Rectal smooth muscle tissue (tissue), 1 donor: ENCODE measurements at regions not wholly inside any gene's neighbourhood (a gene's known extent, or its start where the extent isn't known, plus 50 kb on each side); places are given as distances from the start of the nearest gene placed in this dataset.
A peak's percentile ranks its signal among the peaks of the same experiment; 100 is the strongest.

Experiments used
- H3K27ac ChIP-seq: one replicate; pipeline ENCODE4 v1.7.0; 2013; ENCODE audit warnings: low read depth, low read length, inconsistent platforms
- H3K27me3 ChIP-seq: one replicate; pipeline ENCODE4 v1.7.0; 2013; ENCODE audit warnings: low read length; ENCODE audit not compliant: control insufficient read depth, insufficient read depth
- H3K36me3 ChIP-seq: one replicate; pipeline ENCODE4 v1.7.0; 2013; ENCODE audit warnings: low read length; ENCODE audit not compliant: control insufficient read depth, insufficient read depth
- H3K4me1 ChIP-seq: one replicate; pipeline ENCODE4 v1.7.0; 2013; ENCODE audit warnings: low read length; ENCODE audit not compliant: control insufficient read depth, insufficient read depth
- H3K4me3 ChIP-seq: one replicate; pipeline ENCODE4 v1.7.0; 2013; ENCODE audit warnings: low read length
- H3K9ac ChIP-seq: one replicate; pipeline ENCODE4 v1.7.0; 2013; ENCODE audit warnings: low read length

DNA sequence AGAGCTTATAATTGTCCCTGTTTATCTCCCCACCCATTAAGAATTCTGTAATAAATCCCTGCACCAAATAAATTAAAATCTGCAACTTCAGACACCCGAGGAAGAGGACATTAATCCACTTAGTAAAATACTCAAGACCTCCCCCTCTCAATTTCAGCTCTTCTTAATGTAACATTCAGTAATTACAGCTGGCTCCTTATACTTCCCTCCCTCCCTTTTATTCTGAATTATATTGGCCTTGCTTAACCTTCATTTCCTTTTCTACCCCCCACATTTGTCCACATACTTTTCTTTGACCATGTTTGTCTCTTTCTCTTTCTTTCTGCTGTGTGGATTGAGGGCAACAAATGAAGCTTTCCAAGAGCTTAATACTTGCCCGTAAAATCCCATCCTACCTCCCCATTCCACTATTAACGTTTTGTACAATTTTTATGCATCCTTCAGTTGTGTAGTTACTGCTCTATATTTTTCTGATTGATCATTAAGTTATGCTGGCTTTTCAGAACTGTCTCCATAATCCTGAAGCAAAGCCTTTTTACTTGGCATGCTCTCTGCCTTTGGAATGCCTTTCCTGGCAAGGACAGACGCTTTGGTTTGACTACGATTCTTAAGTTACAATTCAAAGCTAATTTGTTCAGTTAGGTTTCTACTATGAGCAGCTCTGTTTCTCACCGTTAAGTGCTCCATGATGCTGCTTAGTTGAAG, 580.1 kb downstream of the ZEB2 start:
- Histone ChIP-seq H3K4me1 (no peaks in the 10 kb centered on the region), H3K36me3 (no peaks in the 10 kb centered on the region), H3K27ac (no peak overlapping the region), H3K27me3 (no peaks in the 10 kb centered on the region), H3K4me3 (no peak overlapping the region), H3K9ac (no peak overlapping the region)

DNA sequence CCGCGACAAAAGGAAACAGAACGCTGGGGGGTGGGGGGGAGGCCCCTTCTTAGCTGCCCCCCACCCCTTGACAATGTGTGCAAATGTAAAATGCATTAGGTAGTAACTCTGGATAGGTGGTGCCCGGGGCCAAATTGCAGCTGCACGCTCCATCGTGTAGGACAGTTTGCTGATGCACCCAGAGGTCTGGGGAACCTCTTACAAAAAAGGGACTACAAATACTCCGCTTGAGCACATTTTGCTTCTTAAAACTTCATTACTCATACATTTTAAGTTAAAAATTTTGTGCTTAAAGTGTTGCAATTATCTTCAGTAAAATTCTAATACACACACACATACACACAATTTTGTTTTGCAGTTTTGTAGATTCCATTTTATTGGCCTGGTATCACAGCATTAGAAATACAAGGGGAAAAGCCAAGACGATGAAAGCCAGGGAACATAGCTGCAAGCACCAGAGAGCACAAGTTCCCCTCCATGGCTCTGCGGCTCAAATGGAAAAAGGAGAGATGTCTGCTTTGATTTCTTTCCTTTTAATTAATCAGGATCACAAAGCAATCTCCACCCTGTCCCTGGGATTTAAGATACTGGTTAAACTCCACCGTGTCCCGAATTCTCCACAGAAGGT, 582.1 kb downstream of the ZEB2 start:
- no peak overlapping the region for H3K9ac ChIP-seq
- H3K27ac ChIP-seq, result no peak overlapping the region

DNA sequence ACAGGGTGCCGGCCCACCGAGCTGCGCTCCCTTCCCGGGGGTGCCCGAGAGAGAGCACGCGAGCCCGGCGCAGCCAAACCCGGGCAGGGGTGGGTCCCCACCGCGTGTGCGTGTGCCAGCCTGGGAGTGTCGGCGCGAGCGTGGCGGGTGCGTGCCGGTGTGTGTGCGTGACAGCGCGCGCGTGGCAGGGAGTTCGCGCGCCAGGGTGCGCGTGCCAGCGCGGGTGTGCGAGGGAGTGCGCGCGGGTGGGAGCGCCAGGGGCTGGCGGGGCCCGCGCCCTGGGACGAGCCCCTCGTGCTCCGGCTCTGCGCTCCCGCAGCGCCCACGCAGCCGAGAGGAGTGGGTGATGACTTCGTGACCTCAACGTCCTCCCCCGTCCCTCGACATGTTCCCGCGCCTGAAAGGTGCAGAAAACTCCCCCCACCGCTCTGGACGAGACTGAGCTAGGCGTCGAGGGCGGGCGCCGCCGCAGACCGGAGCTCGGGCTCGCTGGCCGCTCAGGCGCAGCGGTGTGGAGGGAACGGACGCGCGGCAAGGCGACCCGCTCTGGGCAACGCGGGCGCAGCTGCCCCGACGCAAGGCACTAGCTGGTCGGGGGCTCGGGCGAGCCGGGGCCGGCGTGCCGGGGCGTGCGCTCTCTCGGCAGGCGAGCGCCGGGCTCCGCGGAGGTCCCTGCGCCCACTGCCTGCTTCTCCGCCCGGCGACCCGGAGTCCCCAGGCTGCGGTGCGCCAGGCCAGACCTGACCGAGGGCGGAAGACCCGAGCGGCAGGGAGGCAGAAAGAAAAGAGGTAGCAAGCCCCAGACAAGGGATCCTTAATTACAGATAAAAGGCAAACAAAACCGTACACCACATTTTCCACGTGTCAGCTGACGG, 582.8 kb downstream of the ZEB2 start:
- no peak overlapping the region for H3K9ac ChIP-seq
- H3K4me3 ChIP-seq, result peak overlapping the region; percentile 65
- H3K27me3 ChIP-seq, result no peaks in the 10 kb centered on the region
- no peaks in the 10 kb centered on the region for H3K36me3 ChIP-seq
- H3K4me1 ChIP-seq, result no peaks in the 10 kb centered on the region
- H3K27ac ChIP-seq, result peak overlapping the region; percentile 64

More for the DNA sequence above, 582.1 kb downstream of the ZEB2 start:
- no peaks in the 10 kb centered on the region for H3K36me3 ChIP-seq
- H3K4me1 ChIP-seq, result no peaks in the 10 kb centered on the region
- no peaks in the 10 kb centered on the region for H3K27me3 ChIP-seq
- peak overlapping the region; percentile 65 for H3K4me3 ChIP-seq

DNA sequence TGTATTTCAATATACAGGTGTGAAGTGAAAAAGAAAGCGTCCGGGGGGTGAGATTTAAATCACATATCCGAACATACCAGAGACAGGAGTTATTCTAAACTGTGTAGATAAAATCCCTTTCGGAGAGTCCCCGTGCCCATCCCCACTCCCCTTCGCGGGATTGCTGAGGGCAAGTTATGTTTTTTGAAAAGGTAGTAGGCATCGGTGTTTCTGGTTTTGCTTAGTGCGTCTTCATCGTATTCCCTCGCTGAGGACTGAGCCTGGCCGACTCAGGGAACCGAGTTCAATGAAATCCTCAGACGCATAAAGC, 583.4 kb downstream of the ZEB2 start:
- H3K4me1 ChIP-seq, result no peaks in the 10 kb centered on the region
- H3K36me3 ChIP-seq, result no peaks in the 10 kb centered on the region
- no peak overlapping the region for H3K9ac ChIP-seq
- H3K4me3 ChIP-seq, result peak overlapping the region; percentile 65
- H3K27me3 ChIP-seq, result no peaks in the 10 kb centered on the region
- peak overlapping the region; percentile 64 for H3K27ac ChIP-seq

DNA sequence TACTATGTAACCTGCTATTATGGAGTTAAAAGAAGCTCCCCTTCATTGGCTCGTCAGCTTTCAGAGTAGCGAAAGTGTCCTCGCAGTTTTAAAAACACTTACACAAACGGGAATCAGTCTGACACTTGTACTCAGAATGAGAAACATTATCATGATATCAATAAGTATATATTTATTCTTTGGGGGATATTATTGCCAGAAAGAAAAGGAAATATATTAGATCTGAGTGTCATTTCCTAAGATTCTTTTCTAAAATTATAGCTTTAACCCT, 584.5 kb downstream of the ZEB2 start:
- Histone ChIP-seq H3K4me3 (peak overlapping the region; percentile 4), H3K27ac (no peak overlapping the region)

DNA sequence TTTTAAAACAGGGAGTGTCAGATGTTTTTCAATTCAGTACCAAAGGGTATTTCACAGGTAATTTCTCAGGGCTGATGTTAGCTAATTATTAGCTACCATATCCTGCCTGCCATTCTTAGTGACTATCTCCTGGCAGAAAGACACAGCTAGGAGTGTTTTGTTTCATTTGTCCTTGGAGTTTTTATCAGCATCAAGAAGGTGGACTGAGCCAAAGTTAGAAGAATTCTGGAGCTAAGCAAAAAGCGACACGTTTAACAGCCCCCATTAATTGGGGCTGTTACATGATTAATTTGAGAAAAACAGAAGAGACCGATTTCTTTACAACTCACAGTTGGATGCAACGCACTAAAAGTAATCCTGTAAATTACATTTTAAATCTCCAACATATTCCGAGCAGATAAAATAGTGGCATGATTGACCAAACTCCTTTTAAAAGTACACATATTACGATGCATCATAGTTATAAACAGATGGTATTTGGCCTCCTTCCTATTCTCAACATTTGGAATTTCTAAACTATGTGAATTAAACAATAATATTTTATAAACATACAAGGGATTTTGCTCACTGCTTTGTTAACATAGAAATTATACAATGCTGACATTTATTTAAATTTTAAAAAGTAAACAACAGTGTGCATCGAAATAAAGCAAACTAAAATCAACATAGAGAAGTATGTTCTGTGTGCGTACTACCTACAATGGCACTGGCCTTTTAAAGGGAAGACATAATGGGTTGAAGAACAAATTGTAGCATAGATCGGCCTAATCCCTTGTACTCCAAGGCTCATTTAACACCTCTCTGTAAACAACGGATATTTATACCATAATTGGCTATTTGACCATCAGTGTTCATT, 585.1 kb downstream of the ZEB2 start:
- peak overlapping the region; percentile 4 for H3K4me3 ChIP-seq
- no peak overlapping the region for H3K9ac ChIP-seq
- no peak overlapping the region for H3K27ac ChIP-seq
- H3K36me3 ChIP-seq, result no peaks in the 10 kb centered on the region
- no peaks in the 10 kb centered on the region for H3K4me1 ChIP-seq
- no peaks in the 10 kb centered on the region for H3K27me3 ChIP-seq

More for the DNA sequence above, 584.5 kb downstream of the ZEB2 start:
- Histone ChIP-seq H3K27me3 (no peaks in the 10 kb centered on the region), H3K9ac (no peak overlapping the region), H3K36me3 (no peaks in the 10 kb centered on the region), H3K4me1 (no peaks in the 10 kb centered on the region)

DNA sequence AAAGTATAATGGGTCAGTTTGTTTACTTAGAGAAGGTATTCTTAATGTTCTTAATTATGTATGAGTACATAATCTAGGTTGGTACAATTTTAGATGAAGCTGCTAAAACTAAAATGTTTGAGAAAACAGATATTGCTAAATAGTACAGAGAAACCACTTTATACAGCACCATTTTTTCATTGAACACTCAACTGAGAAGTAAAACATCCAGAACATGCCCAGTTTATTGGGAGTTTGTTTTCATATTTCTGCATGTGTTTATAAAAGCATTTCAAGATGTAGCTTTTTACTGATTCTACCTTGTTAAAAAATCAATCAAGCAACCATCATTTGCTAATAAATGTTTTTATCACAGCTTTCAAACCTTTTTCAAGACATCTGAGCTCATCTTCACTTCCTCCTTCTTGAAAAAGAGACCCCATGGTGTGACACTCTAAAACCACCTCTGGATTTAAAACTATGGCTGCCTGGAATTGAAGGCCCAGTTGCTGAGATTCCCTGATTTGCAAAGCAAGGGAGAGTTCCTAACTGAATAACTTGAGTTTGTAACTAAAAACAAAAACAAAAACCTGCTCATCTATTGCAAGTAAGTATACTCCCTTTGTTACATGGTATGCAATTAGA, 585.9 kb downstream of the ZEB2 start:
- H3K9ac ChIP-seq, result no peak overlapping the region
- no peaks in the 10 kb centered on the region for H3K36me3 ChIP-seq
- no peak overlapping the region for H3K27ac ChIP-seq

DNA sequence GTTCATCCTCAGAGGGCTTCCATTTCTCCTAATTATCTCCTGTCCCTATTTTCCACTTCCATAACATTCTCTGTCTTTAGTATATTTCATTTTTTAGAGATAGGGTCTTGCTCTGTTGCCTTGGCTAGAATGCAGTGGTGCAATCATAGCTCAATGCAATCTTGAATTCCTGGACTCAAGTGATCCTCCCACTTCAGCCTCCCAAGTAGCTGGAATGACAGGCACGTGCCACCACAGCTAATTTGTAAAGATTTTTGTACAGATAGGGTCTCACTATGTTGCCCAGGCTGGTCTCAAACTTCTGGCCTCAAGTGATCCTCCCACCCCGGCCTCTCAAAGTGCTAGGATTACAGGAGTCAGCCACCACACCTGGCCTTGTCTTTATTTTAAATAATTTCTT, 589.0 kb downstream of the ZEB2 start:
- H3K27ac ChIP-seq, result no peak overlapping the region
- no peak overlapping the region for H3K4me3 ChIP-seq
- H3K9ac ChIP-seq, result no peak overlapping the region
- H3K4me1 ChIP-seq, result no peaks in the 10 kb centered on the region
- H3K36me3 ChIP-seq, result no peaks in the 10 kb centered on the region
- no peaks in the 10 kb centered on the region for H3K27me3 ChIP-seq

More for the DNA sequence above, 585.9 kb downstream of the ZEB2 start:
- no peaks in the 10 kb centered on the region for H3K27me3 ChIP-seq
- no peaks in the 10 kb centered on the region for H3K4me1 ChIP-seq
- no peak overlapping the region for H3K4me3 ChIP-seq

DNA sequence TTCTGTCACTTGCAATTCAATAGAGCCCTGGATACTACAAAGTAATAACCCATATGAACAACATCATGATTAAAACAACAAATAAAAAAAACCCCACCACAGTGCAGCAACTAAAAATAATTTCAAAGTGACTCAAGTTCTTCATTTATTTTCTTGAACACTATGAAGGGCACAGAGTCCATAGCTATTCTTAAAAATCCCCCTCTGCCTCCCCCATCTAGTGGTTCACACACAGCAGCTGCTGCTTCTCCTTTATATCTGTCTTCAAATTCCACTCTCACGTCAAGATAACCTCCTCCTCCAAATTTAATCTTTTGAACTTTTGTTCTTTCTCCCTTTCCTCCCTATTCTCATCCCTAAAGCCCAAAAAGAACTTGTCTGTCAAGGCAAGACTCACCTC, 591.3 kb downstream of the ZEB2 start:
- Histone ChIP-seq H3K36me3 (no peaks in the 10 kb centered on the region), H3K9ac (no peak overlapping the region), H3K27me3 (no peaks in the 10 kb centered on the region), H3K27ac (no peak overlapping the region), H3K4me1 (no peaks in the 10 kb centered on the region), H3K4me3 (no peak overlapping the region)

DNA sequence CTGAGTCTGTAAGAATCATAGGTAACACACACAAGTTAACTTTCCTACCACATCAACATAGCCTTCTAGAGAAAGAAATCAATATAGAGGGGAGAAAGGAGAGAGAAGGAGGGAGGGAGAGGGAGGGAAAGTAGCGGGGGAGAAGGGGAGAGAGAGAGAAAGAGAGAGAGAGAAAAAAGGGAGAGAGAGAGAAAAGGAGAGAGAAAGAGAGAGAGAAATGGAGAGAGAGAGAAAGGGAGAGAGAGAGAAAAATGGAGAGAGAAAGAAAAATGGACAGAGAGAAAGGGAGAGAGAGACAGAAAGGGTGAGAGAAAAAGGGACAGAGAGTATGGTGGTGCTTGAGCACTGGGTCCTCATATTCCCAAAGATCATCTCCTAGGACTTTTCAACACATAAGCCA, 591.7 kb downstream of the ZEB2 start:
- Histone ChIP-seq H3K9ac (no peak overlapping the region), H3K4me3 (no peak overlapping the region), H3K27ac (no peak overlapping the region), H3K36me3 (no peaks in the 10 kb centered on the region), H3K27me3 (no peaks in the 10 kb centered on the region), H3K4me1 (no peaks in the 10 kb centered on the region)

DNA sequence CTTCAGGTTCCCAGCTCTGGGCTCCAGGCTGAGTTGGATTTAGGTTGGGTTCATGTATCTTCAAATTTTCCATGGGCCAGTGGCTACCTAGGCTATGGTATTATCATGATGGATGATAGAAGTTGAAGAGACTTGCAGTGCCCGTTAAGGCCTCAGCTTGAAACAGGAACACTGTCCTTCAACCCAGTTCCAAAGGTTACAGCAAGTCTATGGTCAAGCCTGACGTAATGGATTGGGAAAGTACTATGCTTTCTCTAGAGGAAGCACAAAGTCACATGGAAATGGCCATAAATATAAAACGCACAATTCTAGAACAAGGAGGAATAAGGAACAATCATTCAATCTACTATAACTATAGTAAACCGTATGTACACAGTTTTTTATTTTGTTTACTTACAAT, 593.2 kb downstream of the ZEB2 start:
- Histone ChIP-seq H3K4me3 (no peak overlapping the region), H3K9ac (no peak overlapping the region), H3K36me3 (no peaks in the 10 kb centered on the region), H3K27me3 (no peaks in the 10 kb centered on the region), H3K4me1 (no peaks in the 10 kb centered on the region), H3K27ac (no peak overlapping the region)
